Smooth muscle cell (in vitro differentiated cells): ENCODE measurements at regions not wholly inside any gene's neighbourhood (a gene's known extent, or its start where the extent isn't known, plus 50 kb on each side); places are given as distances from the start of the nearest gene placed in this dataset.

Experiments used
- DNase-seq: peaks from one replicate; lab custom pipeline; 2025; ENCODE audit not compliant: unreplicated experiment; lab: John Stamatoyannopoulos, UW
- H2AFZ ChIP-seq: fragments of 200-600 bp; sonication (generic); 2 replicates; pipeline ENCODE4 v1.6.0; 2016; ENCODE audit warnings: antibody characterized with exemption, low read depth, mild to moderate bottlenecking
- H3F3A ChIP-seq: fragments of 200-600 bp; sonication (generic); 2 replicates; pipeline ENCODE4 v1.6.0; 2017; ENCODE audit warnings: antibody characterized with exemption, low read depth
- H3K27ac ChIP-seq: fragments of 200-600 bp; sonication (generic); 2 replicates; pipeline ENCODE4 v1.5.1; 2016; ENCODE audit warnings: low read depth, mild to moderate bottlenecking
- H3K27me3 ChIP-seq: fragments of 200-600 bp; sonication (generic); 2 replicates; pipeline ENCODE4 v1.6.1; 2016; ENCODE audit warnings: low read depth, mild to moderate bottlenecking
- H3K36me3 ChIP-seq: fragments of 200-600 bp; sonication (generic); 2 replicates; pipeline ENCODE4 v1.5.1; 2016; ENCODE audit warnings: low read depth
- H3K4me1 ChIP-seq: fragments of 200-600 bp; sonication (generic); 2 replicates; pipeline ENCODE4 v1.5.1; 2016; ENCODE audit warnings: low read depth
- H3K4me2 ChIP-seq: fragments of 200-600 bp; sonication (generic); 2 replicates; pipeline ENCODE4 v1.6.0; 2016; ENCODE audit warnings: mild to moderate bottlenecking
- H3K4me3 ChIP-seq: fragments of 200-600 bp; sonication (generic); 2 replicates; pipeline ENCODE4 v1.5.1; 2016; ENCODE audit warnings: mild to moderate bottlenecking
- H3K79me2 ChIP-seq: fragments of 200-600 bp; sonication (generic); 2 replicates; pipeline ENCODE4 v1.6.0; 2016; ENCODE audit warnings: low read depth, mild to moderate bottlenecking
- H3K9ac ChIP-seq: fragments of 200-600 bp; sonication (generic); 2 replicates; pipeline ENCODE4 v1.6.0; 2016; ENCODE audit warnings: low read depth
- H3K9me3 ChIP-seq: fragments of 200-600 bp; sonication (generic); replicated peaks from 2 replicates; pipeline ENCODE4 v1.5.1; 2016; ENCODE audit warnings: low read depth
- H4K20me1 ChIP-seq: fragments of 200-600 bp; sonication (generic); 2 replicates; pipeline ENCODE4 v1.6.0; 2016; ENCODE audit warnings: low read depth
- CTCF ChIP-seq: fragments of 200-600 bp; sonication (generic); IDR thresholded peaks from 2 replicates; pipeline ENCODE4 v1.5.1; 2017; ENCODE audit warnings: borderline replicate concordance, mild to moderate bottlenecking, antibody characterized with exemption; ENCODE audit not compliant: insufficient read depth, poor library complexity, severe bottlenecking
- WGBS: methylation state at CpG from one replicate; pipeline ENCODE4 v1.1.7; 2016; ENCODE audit warnings: low lambda C conversion rate; 5-methylcytosine and 5-hydroxymethylcytosine counted together

- Histone ChIP-seq H3K9ac (no peak overlapping the region), H3F3A (no peaks in the 10 kb centered on the region), H2AFZ (no peak overlapping the region), H3K4me3 (no peak overlapping the region), H3K27me3 (no peaks in the 10 kb centered on the region), H3K4me2 (no peak overlapping the region), H3K4me1 (no peaks in the 10 kb centered on the region), H3K9me3 (no peaks in the 10 kb centered on the region), H3K36me3 (no peaks in the 10 kb centered on the region), H3K27ac (no peak overlapping the region), H3K79me2 (no peaks in the 10 kb centered on the region), H4K20me1 (no peaks in the 10 kb centered on the region)
- DNase-seq, result no peak
- WGBS, result 96% methylated on average over 1 of the region's 1 CpG
- no peak for TF ChIP-seq CTCF
Observed at GRCh38 chr18:41693008-41693407, 262.0 kb upstream of the PIK3C3 start.

- H4K20me1 ChIP-seq, result no peaks in the 10 kb centered on the region
- no peaks in the 10 kb centered on the region for H3K4me1 ChIP-seq
- H3K27me3 ChIP-seq, result no peaks in the 10 kb centered on the region
- no peaks in the 10 kb centered on the region for H3K36me3 ChIP-seq
- H3K4me3 ChIP-seq, result no peak overlapping the region
- DNase-seq, result no peak
- H3K79me2 ChIP-seq, result no peaks in the 10 kb centered on the region
- peak overlapping the region; percentile 8 for H3K27ac ChIP-seq
- H3K9me3 ChIP-seq, result no peaks in the 10 kb centered on the region
- H3K4me2 ChIP-seq, result peak overlapping the region; percentile 3
- H3K9ac ChIP-seq, result no peak overlapping the region
- H2AFZ ChIP-seq, result no peak overlapping the region
- TF ChIP-seq CTCF, result no peak
- H3F3A ChIP-seq, result no peaks in the 10 kb centered on the region
- WGBS, result 69% methylated on average over 4 of the region's 4 CpGs
Observed at GRCh38 chr18:41690332-41691127, 264.5 kb upstream of the PIK3C3 start.

DNA sequence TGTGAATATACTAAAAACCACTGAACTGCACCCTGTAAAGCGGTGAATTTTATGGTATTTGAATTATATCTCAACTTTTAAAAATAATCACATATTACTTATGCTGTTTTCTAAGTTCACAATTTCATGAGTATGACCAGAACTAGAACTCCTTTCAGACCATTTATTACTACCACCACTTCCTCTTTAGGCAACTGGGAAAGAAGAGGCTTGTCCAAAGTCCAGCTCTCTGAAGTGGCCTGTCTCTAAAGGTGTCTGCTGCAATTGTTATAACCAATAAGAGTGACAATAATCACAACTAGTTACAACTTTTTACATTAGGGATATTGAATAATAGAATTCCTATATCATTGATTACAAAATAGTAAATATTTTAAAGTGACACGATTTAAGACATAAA, 267.9 kb upstream of the PIK3C3 start:
- no peak for TF ChIP-seq CTCF
- 95% methylated on average over 2 of the region's 2 CpGs for WGBS
- Histone ChIP-seq H3K9ac (no peak overlapping the region), H3K27me3 (no peaks in the 10 kb centered on the region), H3K36me3 (no peaks in the 10 kb centered on the region), H3K4me2 (no peak overlapping the region), H3F3A (no peaks in the 10 kb centered on the region), H3K79me2 (no peaks in the 10 kb centered on the region), H4K20me1 (no peaks in the 10 kb centered on the region), H3K9me3 (no peaks in the 10 kb centered on the region), H2AFZ (no peak overlapping the region), H3K27ac (no peak overlapping the region), H3K4me1 (no peaks in the 10 kb centered on the region), H3K4me3 (no peak overlapping the region)
- no peak for DNase-seq
